ENCODE measurements at regions not wholly inside any gene's neighbourhood (a gene's known extent, or its start where the extent isn't known, plus 50 kb on each side); places are given as distances from the start of the nearest gene placed in this dataset.

DNA sequence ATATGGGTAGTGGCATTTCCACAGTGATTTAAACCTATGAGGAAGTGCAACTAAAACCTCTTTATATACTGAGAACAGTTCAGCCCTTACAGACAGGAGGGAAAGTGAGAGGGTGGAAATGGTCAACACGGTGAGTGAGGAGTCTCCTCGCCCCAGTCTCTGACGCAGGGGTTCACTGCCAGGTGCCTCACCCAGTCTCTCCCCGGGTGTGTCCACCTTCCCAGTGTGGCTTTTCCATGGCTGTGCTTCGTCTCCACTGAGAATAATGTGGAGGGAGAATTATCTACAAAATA, 116.6 kb upstream of the TOP3B start:
- H3K27ac ChIP-seq (ENCODE audit: low read depth, low read length): no peak overlapping the region
- POLR2A ChIA-PET: no interaction called here
- H3K9ac ChIP-seq (ENCODE audit: low read length): no peak overlapping the region
- no peaks in the 10 kb centered on the region for H3K36me3 ChIP-seq (ENCODE audit: control insufficient read depth in 1 of 2, insufficient read depth in 2 of 2, low read length in 2 of 2)
- H3K4me3 ChIP-seq (replicated peaks in 1 of 2; ENCODE audit: low read depth in 1 of 2, low read length in 2 of 2): no peak overlapping the region
- no peaks in the 10 kb centered on the region for H3K27me3 ChIP-seq (ENCODE audit: insufficient read depth, low read length)
- no peaks in the 10 kb centered on the region for H3K9me3 ChIP-seq (ENCODE audit: control insufficient read depth in 1 of 2, insufficient read depth in 1 of 2, low read depth in 1 of 2, low read length in 2 of 2)
- RAD21 ChIA-PET (ENCODE audit: low non-redundant PET in 1 of 2, low total read pairs in 2 of 2, uncharacterized antibody in 2 of 2, unreplicated experiment in 2 of 2): no interaction called here
- no peaks in the 10 kb centered on the region for H3K79me2 ChIP-seq (ENCODE audit: insufficient read depth, low read length)
- intact Hi-C loops (cut with micrococcal nuclease): no loop called here
- no peak overlapping the region for H3K4me2 ChIP-seq (ENCODE audit: low read length)
- H3K4me1 ChIP-seq (ENCODE audit: control insufficient read depth in 1 of 2, insufficient read depth in 2 of 2, low read length in 2 of 2): peaks cover 0 to 9% of the 10 kb centered on the region in 2 experiments; a peak in 2 of 4 replicates
- ATAC-seq: no peak
- H4K20me1 ChIP-seq (ENCODE audit: insufficient read depth): no peaks in the 10 kb centered on the region
- CTCF ChIA-PET: interaction anchor here (1.7 to 3.6 kb wide), 2 partner anchors 12 to 13 kb away, joined by 7 to 26 read pairs; no protein-coding TSS in a partner anchor
- no peak overlapping the region for H2AFZ ChIP-seq (ENCODE audit: low read depth, low read length, poor library complexity, severe bottlenecking)
- no peaks in the 10 kb centered on the region for H3K9me2 ChIP-seq (ENCODE audit: insufficient read depth)
- DNase-seq (ENCODE audit: low read depth, low spot score): no peak
- TF ChIP-seq YY1 (IDR thresholded peaks at IDR 0.05; ENCODE audit: extremely low read depth, insufficient replicate concordance, low read depth, low read length): no peak
- TF ChIP-seq TCF7L2 (IDR thresholded peaks at IDR 0.05; ENCODE audit: borderline replicate concordance, extremely low read depth, insufficient read depth, insufficient read length): no peak
- TF ChIP-seq, protein P1, sequence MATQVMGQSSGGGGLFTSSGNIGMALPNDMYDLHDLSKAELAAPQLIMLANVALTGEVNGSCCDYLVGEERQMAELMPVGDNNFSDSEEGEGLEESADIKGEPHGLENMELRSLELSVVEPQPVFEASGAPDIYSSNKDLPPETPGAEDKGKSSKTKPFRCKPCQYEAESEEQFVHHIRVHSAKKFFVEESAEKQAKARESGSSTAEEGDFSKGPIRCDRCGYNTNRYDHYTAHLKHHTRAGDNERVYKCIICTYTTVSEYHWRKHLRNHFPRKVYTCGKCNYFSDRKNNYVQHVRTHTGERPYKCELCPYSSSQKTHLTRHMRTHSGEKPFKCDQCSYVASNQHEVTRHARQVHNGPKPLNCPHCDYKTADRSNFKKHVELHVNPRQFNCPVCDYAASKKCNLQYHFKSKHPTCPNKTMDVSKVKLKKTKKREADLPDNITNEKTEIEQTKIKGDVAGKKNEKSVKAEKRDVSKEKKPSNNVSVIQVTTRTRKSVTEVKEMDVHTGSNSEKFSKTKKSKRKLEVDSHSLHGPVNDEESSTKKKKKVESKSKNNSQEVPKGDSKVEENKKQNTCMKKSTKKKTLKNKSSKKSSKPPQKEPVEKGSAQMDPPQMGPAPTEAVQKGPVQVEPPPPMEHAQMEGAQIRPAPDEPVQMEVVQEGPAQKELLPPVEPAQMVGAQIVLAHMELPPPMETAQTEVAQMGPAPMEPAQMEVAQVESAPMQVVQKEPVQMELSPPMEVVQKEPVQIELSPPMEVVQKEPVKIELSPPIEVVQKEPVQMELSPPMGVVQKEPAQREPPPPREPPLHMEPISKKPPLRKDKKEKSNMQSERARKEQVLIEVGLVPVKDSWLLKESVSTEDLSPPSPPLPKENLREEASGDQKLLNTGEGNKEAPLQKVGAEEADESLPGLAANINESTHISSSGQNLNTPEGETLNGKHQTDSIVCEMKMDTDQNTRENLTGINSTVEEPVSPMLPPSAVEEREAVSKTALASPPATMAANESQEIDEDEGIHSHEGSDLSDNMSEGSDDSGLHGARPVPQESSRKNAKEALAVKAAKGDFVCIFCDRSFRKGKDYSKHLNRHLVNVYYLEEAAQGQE (IDR thresholded peaks at IDR 0.05; ENCODE audit: low read depth): no peak
- BruUV-seq (replicated peaks): no TSS peak

DNA sequence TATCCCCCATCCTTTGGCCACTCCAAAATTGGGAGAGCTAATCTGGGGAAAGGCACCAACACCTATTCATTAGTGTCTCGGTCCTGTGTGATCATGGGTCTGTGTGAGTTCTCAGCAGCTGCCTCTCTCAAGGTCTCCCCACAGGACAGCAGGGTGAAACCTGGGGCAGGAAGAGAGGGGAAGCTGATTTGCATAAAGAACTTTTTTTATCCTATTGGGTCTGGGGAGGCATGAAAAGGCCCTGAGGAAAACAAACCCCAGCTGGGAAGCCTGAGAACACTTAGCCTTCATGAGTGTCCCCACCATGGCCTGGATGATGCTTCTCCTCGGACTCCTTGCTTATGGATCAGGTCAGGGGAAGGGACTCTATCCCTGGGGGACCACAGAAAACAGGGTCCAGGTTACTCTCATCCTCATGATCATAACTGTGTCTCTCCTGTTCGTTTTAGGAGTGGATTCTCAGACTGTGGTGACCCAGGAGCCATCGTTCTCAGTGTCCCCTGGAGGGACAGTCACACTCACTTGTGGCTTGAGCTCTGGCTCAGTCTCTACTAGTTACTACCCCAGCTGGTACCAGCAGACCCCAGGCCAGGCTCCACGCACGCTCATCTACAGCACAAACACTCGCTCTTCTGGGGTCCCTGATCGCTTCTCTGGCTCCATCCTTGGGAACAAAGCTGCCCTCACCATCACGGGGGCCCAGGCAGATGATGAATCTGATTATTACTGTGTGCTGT, 116.0 kb upstream of the TOP3B start:
- RAD21 ChIA-PET (ENCODE audit: low non-redundant PET in 1 of 2, low total read pairs in 2 of 2, uncharacterized antibody in 2 of 2, unreplicated experiment in 2 of 2): no interaction called here
- CTCF ChIA-PET: interaction anchor here (3.6 kb wide), 1 partner anchor 12 kb away, joined by 26 read pairs; no protein-coding TSS in a partner anchor
- H3K27me3 ChIP-seq (ENCODE audit: insufficient read depth, low read length): peaks cover 4% of the 10 kb centered on the region
- BruUV-seq (replicated peaks): no TSS peak
- no peak overlapping the region for H2AFZ ChIP-seq (ENCODE audit: low read depth, low read length, poor library complexity, severe bottlenecking)
- DNase-seq (ENCODE audit: low read depth, low spot score) (no peak), ATAC-seq (no peak)
- H4K20me1 ChIP-seq (ENCODE audit: insufficient read depth): no peaks in the 10 kb centered on the region
- peaks cover 0 to 9% of the 10 kb centered on the region in 2 experiments; a peak in 2 of 4 replicates for H3K4me1 ChIP-seq (ENCODE audit: control insufficient read depth in 1 of 2, insufficient read depth in 2 of 2, low read length in 2 of 2)
- POLR2A ChIA-PET: no interaction called here
- H3K9ac ChIP-seq (ENCODE audit: low read length): no peak overlapping the region
- H3K36me3 ChIP-seq (ENCODE audit: control insufficient read depth in 1 of 2, insufficient read depth in 2 of 2, low read length in 2 of 2): no peaks in the 10 kb centered on the region
- intact Hi-C loops (cut with micrococcal nuclease): no loop called here
- no peaks in the 10 kb centered on the region for H3K79me2 ChIP-seq (ENCODE audit: insufficient read depth, low read length)
- no peak overlapping the region for H3K4me3 ChIP-seq (replicated peaks in 1 of 2; ENCODE audit: low read depth in 1 of 2, low read length in 2 of 2)
- H3K9me2 ChIP-seq (ENCODE audit: insufficient read depth): no peaks in the 10 kb centered on the region
- H3K27ac ChIP-seq (ENCODE audit: low read depth, low read length): no peak overlapping the region
- H3K4me2 ChIP-seq (ENCODE audit: low read length): no peak overlapping the region
- TF ChIP-seq, protein P2, sequence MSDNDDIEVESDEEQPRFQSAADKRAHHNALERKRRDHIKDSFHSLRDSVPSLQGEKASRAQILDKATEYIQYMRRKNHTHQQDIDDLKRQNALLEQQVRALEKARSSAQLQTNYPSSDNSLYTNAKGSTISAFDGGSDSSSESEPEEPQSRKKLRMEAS (IDR thresholded peaks at IDR 0.05): no peak
- TF ChIP-seq ELF1 (IDR thresholded peaks at IDR 0.05; ENCODE audit: borderline replicate concordance, low read depth): no peak
- no peaks in the 10 kb centered on the region for H3K9me3 ChIP-seq (ENCODE audit: control insufficient read depth in 1 of 2, insufficient read depth in 1 of 2, low read depth in 1 of 2, low read length in 2 of 2)
